Epidermal melanocyte (primary cell): ENCODE measurements at regions not wholly inside any gene's neighbourhood (a gene's known extent, or its start where the extent isn't known, plus 50 kb on each side); places are given as distances from the start of the nearest gene placed in this dataset.

Experiments
- DNase-seq: peaks from one replicate; pipeline ENCODE4 v3.0.0; 2011; ENCODE audit warnings: low spot score; ENCODE audit not compliant: insufficient read length

- no peak for DNase-seq
Measured at GRCh38 chr18:41146301-41146700, 808.7 kb upstream of the PIK3C3 start.

GRCh38 chr18:41145516-41145915 lies 809.5 kb upstream of the PIK3C3 start:
- no peak for DNase-seq

- no peak for DNase-seq
Measured at GRCh38 chr18:41144441-41144840, 810.6 kb upstream of the PIK3C3 start.

GRCh38 chr18:41140506-41140905 lies 814.5 kb upstream of the PIK3C3 start:
- no peak for DNase-seq

- DNase-seq, result no peak
Measured at GRCh38 chr18:41135146-41135545, 819.9 kb upstream of the PIK3C3 start.

- no peak for DNase-seq
Measured at GRCh38 chr18:41134426-41134825, 820.6 kb upstream of the PIK3C3 start.

DNA sequence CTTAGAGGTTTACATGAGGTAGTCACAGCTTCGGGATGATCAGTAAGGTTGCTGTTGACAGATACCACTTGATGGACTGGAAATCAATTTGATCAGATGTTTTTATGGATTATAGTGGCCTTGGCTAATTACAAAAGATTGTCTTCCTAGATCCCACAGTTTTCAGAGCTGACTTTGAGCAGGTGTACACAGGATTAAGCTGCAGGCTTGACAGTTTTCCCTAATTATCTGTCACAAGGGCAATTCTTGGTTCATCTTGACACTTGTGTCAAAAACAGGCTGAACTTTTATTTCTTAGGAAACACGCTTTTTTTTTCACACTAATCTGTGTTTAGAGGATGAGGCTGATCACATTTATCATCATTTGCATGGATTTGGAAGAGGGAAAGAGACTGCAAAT lies 824.0 kb upstream of the PIK3C3 start:
- no peak for DNase-seq

DNA sequence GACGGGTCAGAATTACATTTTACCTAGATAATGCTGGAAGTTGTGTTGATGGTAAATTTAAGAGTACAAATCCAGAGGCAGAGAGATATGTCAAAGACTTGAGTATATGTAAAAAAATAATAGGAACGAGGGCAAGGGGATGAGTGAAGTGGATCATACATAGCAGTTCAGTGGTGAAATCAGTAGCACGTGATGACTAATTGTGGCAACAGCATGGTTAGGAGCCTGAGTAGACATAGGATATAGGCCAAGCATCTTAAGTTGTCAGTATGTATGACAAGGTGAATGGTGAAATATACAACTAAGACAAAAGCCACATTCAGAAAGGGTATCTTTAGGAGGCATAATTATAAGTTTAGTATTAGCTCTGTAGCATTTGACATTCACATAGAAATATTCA lies 826.5 kb upstream of the PIK3C3 start:
- no peak for DNase-seq

GRCh38 chr18:41128126-41128525 lies 826.9 kb upstream of the PIK3C3 start:
- DNase-seq, result no peak

GRCh38 chr18:41126541-41127235 lies 828.3 kb upstream of the PIK3C3 start:
- DNase-seq, result no peak

DNA sequence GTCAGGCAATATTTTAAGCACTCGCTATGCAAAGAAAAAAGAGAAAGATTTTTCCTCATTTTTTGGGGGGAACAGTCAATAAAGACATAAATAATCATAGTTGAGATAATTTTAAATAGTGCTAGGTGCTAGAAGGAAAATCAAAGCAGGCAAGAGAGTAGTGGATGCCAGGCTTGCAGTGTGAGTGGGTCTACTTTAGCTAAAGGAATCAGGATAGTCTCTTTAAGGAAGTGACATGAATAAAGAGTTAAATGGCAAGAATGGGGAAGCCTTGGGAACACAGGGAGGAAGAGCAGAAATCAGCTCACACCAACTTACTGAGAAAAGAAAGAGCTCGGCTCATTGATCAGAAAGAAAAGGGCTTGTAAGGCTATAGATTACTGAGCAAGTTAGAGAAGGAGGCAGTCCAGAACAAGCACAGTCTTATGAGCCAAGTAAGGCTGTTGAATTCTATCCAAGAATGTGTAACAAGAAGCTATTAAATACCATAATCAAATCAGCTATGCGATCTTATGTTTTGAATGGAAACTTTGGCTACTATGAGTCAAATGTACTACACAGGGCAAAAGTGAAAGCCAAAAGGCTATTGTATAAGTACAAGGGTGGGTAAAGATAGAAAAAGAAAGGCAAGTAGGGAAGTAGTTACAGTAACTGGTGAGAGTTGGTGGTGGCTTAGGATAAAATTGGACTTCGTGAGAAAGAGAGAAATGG lies 833.8 kb upstream of the PIK3C3 start:
- no peak for DNase-seq

- DNase-seq, result no peak
Measured at GRCh38 chr18:41119031-41119430, 836.0 kb upstream of the PIK3C3 start.

DNA sequence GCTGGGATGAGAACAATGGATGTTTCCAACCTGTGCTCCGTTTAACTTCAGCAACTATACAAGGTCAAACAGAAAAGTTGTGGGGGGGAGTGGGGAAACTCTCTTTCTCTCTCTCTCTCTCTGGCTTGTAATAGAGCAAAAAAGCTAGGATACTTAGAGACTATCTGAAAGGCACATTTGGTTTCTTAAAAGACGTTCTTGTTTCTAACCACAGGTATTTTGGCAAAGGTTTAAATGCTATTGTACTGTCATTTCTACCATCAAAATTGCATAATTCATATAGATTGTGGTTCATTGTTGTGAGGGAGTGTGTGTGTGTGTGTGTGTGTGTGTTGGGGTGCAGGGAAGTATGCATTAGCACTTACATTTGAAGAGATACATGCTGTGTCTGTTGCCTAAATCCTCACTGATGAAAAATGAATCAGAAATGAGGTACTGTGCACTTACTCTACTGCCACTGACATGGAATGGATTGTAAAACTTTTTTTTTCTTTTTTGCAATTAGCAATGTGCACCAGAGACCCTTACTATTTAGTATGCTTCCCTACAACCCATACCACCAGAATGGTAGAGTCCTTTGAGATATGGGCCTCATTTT lies 841.0 kb upstream of the PIK3C3 start:
- DNase-seq, result no peak

DNA sequence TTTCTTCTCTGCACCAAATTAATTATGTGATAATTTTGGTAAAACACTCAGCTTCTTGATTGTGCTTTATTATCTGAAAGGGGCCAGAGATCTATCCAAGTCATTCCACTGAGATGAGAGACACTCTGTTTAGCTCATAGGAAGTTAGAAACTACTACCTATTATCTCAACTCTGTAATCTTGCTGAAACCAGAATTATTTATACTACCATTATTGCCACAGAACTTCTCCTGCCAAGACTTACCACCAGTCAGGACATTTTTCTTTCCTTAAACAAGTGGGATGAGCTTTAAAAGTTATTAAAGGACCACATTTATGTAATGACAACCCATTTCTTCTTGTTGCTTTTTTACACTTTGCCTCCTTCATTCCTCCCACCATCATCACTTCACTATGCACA lies 855.6 kb upstream of the PIK3C3 start:
- DNase-seq, result no peak

- no peak for DNase-seq
Measured at GRCh38 chr18:41096504-41096903, 858.5 kb upstream of the PIK3C3 start.

- DNase-seq, result no peak
Measured at GRCh38 chr18:41077076-41077475, 878.0 kb upstream of the PIK3C3 start.

DNA sequence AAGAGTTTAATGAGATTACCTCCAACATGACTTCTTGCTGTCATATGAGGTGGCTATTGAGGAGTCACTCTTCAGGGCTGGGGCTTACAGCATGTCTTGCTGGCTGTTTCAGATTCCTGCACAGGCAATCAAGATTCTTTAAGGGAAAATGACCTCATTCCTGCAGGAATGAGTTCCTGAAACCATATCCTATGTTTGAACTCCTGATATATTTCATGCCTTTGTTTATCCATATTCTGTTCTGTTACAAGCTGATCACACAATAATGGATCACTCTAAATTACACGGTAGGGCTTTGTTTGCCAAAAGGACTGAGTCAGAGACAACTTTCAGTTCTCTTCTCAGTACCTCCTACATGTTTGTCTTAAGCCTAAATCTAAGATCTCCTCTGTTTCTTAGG lies 879.8 kb upstream of the PIK3C3 start:
- DNase-seq, result no peak

- no peak for DNase-seq
Measured at GRCh38 chr18:41073372-41073954, 881.6 kb upstream of the PIK3C3 start.

DNA sequence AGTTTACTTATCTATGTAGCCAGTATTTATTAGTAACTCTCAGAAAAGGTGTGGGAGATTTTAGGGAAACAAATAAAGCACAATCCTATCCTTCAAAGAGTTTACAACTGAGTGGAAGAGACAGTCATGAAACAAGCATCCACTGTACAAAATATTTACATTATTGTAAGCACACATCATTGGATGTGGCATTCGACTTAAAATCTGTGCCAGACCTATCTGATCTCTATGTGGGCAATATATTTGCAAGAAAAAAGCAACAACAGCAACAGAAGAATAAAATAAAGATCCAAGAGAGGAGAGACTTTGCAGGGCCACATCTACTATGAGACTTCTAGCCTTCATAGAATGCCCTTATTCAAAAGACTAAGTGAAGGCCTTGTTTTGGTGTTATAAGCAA lies 882.1 kb upstream of the PIK3C3 start:
- no peak for DNase-seq

DNA sequence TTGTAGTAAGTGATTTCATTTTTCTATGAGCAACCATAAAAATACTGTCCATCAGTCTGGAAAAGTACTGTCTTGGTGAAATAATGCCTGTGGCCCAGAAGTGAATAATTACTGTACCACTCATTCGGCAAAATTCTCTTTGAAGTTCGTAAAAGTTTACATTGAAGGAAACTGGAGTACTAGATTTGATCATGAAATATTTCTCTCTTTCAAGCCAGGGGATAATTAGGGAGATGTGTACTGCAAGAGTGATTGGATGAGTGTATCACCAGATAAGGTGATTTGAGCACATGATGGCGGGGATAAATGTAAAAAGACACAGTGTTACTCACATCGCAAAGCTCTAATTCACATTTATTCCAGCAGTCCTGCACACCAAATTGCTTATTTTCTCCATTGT lies 883.2 kb upstream of the PIK3C3 start:
- no peak for DNase-seq

DNA sequence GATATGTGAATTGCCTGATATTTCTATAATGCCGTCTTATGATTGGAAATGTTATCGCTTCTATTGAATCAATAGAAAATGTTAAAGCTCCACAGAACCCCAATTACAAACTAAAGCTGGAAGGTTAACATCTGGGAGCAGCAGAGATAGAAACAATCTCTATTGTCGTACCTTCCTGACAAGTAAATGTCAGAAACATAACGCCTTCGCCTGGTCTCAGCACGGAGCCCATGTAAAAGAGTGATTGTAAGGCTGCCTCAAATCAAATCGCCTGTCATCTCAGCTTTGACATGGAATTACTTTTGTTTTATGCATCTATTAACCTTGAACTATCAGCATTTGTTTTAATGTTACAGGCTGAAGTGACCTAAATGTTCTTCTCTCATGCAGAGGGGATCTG lies 885.9 kb upstream of the PIK3C3 start:
- DNase-seq, result no peak

DNA sequence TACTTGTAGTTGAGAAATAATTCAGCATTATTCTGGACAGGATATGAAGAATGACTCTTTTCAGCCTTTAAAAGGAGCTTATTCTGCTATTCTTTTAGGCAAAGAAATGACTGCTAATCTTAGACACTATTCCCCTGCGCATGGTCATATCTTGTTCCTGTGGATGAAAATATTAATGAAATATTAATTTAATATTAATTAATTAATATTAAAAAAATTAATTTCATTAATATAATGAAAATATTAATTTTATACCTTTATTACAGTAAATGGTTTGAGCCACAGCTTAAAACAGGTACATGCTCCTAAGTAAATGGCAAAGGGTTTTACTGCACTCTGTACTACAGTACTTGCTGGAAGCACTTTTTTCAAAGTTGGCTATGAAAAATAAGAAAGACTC lies 890.1 kb upstream of the PIK3C3 start:
- DNase-seq, result no peak
